ENCODE measurements at regions not wholly inside any gene's neighbourhood (a gene's known extent, or its start where the extent isn't known, plus 50 kb on each side); places are given as distances from the start of the nearest gene placed in this dataset.

GRCh38 chr2:119049968-119050704 lies 108.1 kb downstream of the MARCO start:
- no peak for DNase-seq (ENCODE audit: low spot score)
